Stimulated activated CD4-positive, alpha-beta T cell treated with anti-CD3 and anti-CD28 coated beads, TNF-alpha, amount 100 ng/mL, for 48 hours (primary cell): ENCODE measurements at regions not wholly inside any gene's neighbourhood (a gene's known extent, or its start where the extent isn't known, plus 50 kb on each side); places are given as distances from the start of the nearest gene placed in this dataset.
"Not testable (repeated sequence)": the region's sequence is repeated elsewhere in the genome, so short reads cannot be mapped to it uniquely, and the experiment has no call there.

Experiments
- DNase-seq, 3 donors: peaks; one replicate each; pipeline ENCODE4 v3.0.0-alpha.2; 2020; ENCODE audit warnings: low read depth in 3 of 3

DNA sequence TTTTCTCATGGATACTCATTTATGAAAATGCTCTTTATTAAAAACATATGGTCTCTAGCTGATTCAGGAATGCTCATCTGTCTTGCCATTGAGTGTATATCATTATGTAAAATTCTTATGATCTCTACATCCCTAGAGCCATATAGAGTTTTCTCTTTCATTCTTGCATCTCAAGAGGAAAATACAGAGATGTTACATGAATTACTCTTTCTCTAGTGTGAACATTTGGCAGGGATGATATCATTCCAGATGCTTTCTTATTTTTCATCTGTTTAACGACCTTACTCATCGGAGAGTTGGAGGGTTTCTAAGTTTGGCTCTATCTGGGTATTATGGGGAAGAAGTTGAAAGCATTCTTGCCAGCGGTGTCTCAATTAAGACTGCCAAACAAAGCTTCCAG, 202.9 kb upstream of the SLC7A11 start:
- no peak for DNase-seq

DNA sequence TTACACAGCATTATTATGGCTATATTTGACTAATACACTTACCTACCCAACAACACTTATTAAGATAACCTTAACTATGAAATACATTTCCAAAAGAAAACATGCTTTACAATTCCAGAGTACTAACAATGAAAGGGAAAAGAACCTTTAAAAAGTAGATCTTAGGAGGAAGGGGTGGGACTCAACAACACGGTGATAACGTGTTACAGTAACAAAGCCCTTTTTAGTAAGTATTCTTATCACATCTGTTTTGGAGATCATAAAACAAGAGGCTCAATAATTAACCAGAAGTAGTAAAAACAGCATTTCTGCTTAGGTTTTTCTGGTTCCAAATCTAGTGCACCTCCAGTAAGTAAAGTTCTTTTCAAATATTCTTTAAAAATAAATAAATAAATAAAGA, 202.1 kb upstream of the SLC7A11 start:
- DNase-seq: no peak

DNA sequence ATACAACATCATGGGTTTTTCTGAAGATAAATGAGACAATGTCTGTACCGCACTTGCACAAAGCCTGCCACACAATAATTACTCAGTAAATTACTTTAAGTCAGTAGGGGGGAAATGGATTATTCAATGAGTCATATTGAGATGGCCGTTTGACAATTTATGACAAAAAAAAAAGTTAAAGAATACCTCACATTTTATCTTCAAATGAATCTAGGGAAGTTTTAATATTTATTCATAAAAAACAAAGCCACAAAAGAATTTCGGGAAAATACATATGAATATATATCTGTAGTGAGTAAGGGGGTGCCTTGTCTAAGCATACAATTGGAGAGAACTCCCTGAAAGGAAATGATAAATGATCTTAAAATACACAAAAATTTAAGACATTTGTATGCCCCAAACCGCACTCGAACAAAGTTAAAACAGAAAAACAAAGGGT, 197.0 kb upstream of the SLC7A11 start:
- no peak for DNase-seq

DNA sequence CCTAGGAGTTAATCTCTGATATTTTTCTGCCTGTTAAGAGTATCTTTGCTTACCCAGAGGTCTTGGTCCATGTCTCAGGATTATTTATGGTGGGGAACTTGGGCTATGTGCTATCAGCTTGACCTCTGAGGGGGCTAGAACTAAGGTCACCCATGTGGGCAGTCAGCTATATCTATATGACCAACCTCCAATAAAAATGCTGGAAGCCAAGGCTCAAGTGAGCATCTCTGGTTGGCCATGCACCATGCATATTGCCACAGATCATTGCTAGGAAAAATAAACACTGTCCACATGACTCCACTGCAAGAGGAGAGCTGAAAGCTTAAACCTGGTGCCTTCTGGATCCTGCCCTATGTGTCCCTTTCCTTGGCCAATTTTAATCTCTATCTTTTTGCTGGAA, 196.5 kb upstream of the SLC7A11 start:
- no peak for DNase-seq

DNA sequence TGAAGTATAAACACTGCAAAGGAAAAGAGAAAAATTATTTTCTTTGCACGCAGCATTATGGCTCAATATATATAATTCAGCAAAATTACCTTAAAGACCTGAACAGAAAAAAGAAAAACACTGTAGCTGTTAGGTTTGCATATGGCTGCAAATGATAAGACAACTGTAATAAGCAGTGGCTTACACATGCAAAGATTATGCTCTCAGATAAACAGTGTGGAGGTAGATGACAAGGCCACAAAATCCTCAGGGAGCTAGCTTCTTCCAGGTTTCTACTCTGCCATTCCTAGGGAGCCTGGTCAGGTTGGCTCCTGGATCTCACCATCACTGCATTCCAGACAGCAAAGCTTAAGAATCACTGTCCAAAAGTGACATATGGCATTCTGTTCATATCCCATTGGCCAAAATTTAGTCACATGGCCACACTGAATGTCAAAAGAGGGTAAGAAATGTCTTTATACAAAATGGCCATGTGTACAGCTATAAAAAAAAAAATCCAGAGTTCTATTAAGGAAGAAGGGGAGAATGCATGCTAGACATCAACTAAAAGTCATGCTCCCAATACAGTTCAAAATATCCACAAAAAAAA, 195.2 kb upstream of the SLC7A11 start:
- no peak for DNase-seq

DNA sequence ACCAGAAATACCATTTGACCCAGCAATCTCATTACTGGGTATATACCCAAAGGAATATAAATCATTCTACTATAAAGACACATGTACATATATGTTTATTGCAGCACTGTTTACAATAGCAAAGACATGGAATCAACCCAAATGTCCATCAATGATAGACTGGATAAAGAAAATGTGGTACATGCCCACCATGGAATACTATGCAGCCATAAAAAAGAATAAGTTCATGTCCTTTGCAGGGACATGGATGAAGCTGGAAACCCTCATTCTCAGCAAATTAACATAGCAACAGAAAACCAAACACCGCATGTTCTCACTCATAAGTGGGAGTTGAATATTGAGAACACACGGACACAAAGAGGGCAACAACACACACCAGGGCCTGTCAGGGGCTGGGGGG, 193.6 kb upstream of the SLC7A11 start:
- DNase-seq: not testable (repeated sequence)

DNA sequence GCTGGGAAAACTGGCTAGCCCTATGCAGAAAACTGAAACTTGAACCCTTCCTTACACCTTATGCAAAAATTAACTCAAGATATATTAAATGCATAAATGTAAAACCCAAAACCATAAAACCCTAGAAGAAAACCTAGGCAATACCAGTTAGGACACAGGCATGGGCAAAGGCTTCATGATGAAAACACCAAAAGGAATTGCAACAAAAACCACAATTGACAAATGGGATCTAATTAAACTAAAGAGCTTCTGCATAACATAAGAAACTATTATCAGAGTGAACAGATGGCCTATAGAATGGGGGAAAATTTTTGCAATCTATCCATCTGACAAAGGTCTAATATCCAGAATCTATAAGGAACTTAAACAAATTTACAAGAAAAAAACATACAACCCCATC, 192.9 kb upstream of the SLC7A11 start:
- DNase-seq: not testable (repeated sequence)

DNA sequence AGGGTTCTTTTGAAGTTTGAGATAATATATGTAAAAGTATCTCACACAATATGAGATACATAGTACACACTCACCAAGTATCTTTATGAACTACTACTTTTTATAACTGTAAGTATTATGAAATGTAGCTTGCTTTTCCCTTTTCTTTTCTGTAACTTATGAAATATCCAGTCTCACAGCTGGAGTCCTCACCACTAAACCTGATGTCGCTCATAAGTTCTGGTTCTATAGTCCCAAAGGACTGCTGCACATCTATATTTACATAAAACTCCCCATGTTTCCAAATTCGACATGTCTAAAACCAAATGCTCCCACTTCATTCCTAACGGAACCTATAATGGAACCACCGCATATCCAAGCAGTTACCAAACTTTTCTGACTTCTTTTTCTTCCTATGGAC, 186.5 kb upstream of the SLC7A11 start:
- no peak for DNase-seq

DNA sequence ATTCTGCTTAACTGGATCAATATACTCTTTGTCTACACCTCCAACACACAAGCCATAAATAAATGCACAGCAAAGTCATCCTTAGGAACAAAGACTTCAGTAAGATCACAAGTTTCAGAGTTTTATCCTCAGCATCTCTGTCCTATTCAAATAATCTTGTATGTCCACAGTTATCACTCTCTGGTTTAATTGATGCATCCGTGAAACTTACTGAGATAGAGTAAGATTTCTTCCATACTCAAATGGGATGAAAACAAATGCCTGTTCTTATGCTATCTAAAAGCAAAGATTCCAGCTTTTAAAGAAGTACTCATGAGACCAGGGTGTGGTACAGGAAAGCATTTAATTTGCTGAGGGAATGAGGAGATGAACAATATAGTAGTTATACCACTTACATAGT, 184.6 kb upstream of the SLC7A11 start:
- DNase-seq: no peak

DNA sequence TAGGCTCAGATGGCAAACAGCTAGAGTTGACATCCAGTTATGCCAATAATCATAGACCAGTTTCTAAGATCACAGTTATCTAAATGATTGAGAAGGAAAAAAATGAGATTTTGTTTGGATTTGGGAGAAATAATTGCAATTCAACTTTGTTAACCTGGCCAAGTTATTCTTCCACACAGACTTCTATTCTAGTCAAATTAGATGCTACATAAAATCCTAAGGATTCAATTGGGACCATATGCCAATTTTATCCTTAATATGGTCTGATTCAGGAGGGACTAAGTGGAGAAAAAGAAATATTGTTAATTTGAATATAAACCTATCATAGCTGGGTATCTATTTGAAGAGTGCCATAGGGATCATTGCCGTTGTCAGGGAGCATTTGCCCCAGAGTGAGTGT, 178.3 kb upstream of the SLC7A11 start:
- DNase-seq: no peak

DNA sequence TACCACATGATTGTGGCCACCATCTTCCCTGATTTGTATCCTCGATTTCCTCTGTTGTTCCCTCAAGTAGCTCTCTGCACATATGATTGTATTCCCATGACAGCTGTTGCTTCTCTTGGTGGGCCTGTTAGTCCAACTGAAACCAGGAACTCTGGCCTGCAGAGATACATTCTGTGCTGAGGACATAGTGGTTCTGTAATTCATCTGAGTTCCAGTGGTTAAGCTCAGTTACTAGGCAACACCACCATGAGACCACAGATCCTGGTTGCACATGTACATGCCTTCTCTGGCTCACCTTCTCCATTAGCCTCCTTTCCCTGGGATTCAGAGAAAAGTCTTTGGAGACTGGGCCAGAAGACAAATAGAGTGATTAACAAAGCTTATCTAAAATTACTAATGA, 172.1 kb upstream of the SLC7A11 start:
- no peak for DNase-seq

DNA sequence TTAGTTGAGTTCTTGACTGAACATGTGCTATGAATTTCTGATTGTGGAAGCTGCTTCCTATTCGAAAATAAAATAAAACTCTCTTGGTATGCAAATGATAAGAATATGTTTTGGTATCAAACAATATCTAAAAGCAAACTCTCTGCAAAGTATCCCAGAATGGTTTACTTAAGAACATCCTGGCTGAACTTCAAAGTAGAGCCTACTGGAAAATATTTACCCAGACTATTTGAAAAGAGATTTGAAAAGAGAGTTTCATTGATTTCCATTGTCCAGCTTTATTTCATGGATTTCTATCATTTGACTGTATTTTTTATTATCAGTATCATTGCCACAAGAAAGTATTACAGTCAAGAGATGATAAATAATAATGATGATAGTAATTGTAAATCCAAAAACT, 171.1 kb upstream of the SLC7A11 start:
- no peak for DNase-seq

DNA sequence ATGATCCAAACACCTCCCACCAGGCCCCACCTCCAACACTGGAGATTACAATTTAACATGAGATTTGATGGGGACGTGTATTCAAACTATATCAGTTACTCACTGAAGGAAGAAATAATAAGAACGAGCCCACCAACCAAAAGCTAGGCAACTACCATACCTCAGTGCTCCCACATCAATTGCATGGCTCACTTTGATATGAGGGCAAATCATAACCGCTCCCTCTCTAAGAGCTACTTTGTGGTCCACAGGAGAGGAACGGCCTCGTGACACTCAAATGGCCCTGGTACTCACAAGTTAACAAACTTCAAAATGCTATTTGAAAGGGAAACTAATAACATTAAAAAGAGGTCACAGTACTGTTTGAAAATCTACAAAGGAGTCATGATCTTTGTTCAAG, 170.7 kb upstream of the SLC7A11 start:
- no peak for DNase-seq

DNA sequence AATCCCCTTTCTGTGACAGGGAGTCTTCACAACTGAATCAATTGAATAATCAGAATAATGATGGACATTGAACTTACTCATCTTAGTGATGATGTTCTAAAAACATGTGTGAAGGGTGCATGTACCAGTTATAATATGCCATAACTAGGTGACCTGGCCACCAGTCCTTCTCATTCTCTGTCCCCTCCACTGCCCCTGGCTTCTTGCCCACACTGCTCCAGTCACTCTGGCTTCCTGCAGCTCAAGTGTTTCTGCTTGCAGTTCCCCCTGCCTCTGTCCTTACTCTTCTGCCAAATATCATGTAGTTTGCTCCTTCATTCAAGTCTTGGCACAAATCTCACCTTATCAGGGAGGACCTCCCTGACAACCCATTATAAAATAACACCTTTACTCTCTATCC, 168.1 kb upstream of the SLC7A11 start:
- DNase-seq: no peak

DNA sequence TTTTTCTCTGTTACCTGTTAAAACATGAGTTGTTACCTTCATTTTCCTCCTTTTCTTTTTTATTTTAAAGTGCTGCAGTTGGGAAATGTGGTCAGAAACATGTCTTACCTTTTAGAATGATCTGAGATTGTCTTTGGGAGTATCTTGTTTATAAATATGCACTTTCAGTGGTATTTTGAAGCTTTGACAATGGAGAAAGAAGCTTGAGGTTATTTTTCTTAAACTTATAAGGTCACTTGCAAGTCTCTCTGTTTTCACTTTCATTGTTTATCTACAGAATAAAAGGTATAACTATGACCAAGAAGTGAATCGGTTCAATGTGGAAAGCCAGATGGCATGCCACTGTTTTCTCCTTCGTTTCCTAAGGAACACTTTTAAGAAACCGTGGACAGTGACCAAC, 167.5 kb upstream of the SLC7A11 start:
- no peak for DNase-seq

DNA sequence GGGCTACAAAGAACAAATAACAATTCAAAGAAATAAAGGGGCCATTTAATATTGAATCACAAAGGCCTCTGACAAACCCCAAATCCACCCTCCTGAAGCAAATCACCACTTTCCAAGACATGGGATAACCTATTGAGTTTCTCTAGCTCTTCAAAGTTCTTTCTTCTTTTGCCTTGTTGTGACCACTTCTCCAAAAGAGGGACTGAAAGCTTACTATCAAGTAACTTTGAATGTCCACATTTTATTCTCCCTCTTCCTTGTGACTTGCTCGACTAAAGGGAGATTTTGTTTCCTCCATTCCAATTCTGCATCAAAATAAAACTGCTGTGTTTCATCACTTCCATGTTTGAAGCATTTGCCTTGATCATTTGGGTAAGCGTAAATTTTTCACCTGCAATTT, 166.6 kb upstream of the SLC7A11 start:
- no peak for DNase-seq

DNA sequence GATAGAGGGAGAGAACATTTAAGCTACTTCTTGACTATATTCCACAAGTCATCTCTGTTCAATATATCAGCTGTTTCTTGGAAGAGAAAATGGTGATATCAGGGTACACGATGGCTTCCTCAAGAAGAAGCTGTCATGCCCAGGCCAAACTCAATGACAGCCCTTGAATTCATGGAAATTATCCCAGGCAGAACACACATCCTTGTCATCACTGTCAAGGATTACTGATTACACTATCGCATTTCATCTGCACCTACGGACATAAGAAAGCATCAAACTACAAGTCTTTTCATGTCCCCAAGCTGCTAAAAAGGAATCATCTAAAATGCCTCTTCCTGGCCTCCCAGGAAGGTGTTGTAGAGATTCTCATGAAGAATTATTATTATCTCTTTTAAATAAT, 165.2 kb upstream of the SLC7A11 start:
- no peak for DNase-seq

DNA sequence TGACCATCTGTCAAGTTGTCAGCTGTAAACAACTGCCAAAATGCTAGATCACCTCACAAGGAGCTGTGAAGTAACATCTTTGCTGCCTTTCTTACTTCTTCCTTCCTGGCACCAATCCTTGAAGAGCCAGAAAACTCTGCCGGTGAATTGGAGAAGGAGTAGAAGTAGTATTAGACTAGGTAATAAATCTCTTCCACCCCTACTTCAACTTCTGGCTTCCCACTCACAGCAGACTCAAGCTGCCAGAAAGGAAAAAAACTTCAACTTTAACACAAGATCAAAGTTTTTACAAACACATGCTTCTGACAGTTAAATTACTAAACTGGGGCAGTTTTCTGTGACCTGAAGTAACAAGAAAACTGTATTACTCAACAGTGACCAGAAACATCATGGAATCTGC, 164.7 kb upstream of the SLC7A11 start:
- no peak for DNase-seq

DNA sequence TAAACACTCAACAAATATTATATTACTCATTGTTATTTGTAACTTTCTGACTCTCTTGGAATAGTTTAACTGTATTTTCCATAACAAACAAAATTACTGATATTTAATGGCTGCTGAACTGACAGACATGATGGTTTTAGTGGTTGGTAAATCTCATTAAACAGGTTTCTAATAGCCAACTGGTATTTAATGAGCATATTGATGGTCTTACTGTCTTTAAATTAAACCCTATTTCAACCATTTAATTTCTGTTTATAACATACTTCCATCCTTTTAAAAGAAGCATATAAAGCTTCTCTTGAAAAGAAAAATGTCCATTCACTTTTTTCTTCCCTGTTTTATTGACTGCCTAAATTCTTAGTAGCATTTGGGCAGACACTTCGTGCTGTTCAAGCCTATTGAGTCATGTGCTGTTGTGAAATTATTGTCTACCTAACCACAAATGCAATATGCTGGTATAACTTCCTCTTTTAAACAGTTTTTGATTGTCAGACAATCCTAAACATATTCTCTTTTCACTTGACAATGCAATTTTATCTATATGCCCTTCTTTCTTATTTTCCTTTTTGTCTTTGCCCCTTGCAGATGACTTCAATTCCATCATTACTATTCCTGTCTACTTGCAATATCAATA, 163.9 kb upstream of the SLC7A11 start:
- DNase-seq: no peak

DNA sequence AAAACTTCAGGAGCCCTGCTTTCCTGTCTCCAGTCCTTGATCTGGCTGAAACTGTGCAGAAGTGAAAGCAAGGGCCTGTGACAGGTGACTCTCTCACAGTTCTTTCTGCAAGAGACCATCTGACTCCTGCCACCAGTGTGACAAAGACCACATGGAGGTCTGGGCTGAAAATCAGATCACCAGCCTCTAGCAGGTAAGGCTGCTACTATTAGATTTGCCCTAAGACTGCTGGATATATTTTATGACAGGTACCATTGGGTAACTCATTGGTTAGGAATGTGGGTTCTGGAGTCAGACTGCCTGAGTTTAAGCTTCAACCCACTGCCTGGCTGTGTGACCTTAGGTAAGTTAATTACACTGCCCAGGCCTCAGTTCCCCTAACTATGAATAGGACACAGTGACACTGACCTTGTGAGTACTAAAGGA, 163.3 kb upstream of the SLC7A11 start:
- no peak for DNase-seq

DNA sequence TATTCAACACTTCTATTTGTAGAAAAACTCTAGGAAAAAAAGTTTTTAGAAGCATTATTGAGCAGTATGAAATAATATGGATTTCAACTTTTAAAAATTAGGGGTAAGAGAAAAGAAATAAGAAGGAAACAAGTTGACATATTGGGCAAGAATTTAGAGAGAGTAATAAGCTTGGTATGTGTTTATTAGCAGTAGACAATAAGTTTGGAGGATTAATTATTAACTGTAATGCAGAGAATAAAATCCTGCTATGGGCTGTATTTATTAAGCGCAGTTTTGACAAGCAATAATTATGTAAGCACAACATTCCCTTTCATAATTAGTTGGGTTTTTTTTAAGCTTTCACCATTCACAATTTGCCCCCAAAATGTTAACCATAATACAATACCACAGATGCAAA, 162.7 kb upstream of the SLC7A11 start:
- DNase-seq: no peak

DNA sequence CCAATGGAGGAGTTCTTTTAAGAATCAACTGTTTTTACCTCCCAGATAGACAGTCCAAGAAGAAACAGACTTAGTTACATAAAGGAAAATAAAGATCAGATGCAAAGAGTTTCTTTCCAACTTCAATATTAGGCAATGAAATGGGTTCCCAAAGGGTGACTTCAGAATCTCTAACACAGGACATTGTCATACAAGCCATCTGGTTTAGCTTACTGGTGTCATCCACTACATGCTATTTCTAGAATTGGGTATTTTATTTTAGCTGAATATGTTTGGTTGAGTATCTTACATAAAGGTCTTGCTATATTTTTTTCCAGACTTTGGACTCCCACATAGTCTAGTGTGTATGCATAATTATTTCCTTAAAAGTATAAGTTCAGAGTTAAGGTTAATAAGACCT, 162.1 kb upstream of the SLC7A11 start:
- no peak for DNase-seq

DNA sequence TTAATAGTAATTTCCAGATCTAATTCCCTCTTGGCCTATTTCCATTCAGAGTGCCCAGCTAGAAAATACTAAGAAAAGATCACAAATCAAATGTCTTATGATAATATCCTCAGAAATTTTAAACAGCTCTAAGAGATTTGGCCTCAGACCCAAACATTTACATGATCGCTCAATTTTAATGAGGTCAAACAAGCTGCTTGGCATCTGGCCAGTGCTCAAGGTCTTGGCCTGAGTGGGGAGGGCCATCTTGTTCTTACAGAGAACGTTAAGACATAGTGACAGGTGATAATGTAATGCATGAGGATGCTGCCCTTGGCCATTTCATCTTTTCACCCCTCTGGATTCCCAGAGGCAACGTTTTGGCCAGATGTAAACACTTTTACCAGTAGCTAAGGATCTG, 159.2 kb upstream of the SLC7A11 start:
- DNase-seq: no peak

DNA sequence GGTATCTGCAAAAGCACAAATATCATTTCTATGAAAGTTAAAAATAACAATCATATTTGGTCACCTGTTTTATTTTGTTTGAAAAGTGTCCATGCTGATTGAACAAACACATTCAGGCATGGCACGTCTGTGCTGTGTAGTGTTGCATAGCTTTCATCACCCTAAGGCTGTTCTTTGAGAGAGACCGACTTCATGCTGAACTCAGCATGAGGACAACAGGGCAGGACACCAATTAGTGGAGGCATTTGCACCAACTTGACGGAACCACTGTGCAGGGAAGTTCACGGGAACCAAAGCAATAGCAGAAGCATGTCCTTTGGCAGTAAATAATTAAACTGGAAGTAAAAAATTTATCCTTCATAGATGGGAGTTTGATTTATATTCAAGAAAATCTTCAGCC, 158.4 kb upstream of the SLC7A11 start:
- DNase-seq: no peak
